Pons (tissue), 1 donor: ENCODE measurements at regions not wholly inside any gene's neighbourhood (a gene's known extent, or its start where the extent isn't known, plus 50 kb on each side); places are given as distances from the start of the nearest gene placed in this dataset.
"Not testable (repeated sequence)": the region's sequence is repeated elsewhere in the genome, so short reads cannot be mapped to it uniquely, and the experiment has no call there.

Experiments
- DNase-seq: peaks from one replicate; pipeline ENCODE4 v3.0.0-alpha.2; 2016; ENCODE audit warnings: low spot score

DNA sequence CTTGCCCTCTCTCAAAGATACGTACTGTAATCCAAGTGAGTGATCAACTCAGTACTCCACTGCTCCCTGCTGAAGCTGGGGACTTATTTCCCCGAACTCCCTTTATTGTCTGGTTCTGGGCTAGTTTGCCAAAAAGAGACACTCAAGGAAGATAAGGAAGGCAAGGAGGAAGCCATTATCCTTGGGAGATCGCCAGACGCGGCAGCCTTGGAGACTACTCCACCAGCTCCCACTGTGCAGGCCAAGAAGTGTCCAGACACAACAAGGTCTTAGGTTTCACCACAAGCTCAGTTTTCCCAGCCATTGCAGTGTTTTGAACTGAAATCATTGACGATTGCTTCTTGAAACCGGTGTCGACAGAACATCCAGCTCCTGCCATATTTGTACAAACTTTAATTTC lies 439.6 kb upstream of the UBE2E3 start:
- no peak for DNase-seq

DNA sequence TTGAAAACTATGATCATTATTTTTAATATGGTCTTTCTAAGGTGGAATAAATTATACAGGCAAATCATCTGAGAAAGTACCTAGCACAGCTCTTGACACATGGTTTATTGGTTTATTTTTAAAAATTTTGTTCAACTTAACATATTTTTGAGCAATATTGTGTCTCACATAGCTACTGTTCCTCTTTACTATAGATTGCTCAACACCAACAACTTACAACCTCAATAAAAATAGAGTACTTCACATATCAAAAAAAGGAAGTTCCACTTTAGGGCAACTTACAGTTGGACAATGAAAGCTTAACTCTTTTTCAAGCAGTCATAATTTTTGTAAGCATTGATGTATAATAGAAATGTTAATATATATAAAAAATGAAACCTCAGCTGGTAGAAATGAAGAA lies 440.9 kb upstream of the UBE2E3 start:
- DNase-seq = no peak

DNA sequence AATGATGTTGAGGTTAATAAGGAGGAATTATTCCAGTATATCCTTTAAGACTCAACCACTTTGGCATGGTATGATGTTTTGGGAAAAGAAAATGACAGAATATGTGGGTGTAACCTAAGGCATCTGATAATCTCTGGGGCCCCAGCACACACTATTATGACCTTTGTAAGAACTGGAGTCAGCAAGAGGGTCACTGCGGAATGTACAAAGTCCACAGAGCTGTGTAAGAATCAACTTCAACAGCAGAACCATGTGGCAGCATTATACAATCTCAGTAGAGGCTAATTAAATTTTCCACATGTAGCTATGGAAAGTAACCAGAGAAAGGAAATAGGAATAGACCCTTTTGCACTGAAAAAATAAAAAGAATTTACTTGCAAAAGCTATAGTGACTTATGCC lies 445.1 kb upstream of the UBE2E3 start:
- no peak for DNase-seq

DNA sequence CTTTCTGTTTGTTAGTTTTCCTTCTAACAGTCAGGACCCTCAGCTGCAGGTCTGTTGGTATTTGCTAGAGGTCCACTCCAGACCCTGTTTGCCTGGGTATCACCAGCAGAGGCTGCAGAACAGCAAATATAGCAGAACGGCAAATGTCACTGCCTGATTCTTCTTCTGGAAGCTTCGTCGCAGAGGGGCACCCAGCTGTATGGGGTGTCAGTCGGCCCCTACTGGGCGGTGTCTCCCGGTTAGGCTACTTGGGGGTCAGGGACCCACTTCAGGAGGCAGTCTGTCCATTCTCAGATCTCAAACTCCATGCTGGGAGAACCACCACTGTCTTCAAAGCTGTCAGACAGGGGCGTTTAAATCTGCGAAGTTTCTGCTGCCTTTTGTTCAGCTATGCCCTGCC lies 448.6 kb upstream of the UBE2E3 start:
- DNase-seq = not testable (repeated sequence)

DNA sequence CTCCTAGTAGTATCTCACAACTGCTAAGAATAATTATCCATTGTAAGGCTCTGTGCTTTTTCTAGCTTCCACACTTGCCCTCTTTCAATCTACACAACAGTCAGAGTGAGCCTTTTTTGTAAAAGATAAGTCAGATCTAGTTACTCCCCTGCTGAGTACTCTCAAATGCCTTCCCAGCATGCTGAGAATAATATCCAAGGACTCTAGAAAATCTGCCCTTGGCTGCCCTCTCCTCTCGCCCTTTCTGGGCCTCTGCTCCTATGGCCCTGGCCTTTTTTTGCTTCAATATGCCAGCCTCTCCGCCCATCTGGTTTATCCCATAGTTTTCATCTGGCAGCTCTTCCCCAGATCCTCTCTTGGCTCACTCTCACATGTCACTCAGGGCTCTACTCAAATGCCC lies 455.9 kb upstream of the UBE2E3 start:
- no peak for DNase-seq

DNA sequence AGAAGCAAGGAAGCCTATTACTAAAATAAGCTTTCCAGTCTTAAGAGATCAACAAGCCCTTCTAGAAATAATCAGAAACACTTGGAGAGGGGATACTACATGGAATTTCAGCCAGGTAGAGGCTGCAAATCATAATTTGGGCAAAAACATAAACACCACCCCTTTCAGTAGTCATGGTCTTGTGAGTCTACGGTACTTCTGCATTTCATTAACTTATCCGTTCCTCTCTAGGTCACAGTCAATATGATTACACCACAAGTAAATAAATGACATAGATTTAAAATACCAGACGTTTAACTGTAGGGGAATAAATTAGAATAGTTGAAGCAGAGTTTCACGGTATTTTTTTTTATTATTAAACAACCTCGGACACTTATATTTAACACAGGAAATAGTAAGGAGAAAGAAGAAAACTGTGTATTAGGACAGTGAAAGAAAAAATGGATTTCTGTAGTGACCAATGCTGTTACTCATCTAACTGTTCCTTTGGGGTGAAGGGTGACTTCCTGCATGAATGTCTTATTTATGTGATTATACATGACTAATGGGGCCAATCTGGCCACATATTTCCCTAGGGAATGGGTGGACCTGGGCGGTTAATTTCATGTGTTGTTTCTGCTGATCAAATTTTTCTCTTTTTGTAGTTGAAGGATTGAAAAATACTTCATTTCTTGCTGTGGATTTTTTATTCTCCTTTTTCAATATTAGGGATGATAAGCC lies 456.6 kb upstream of the UBE2E3 start:
- no peak for DNase-seq

DNA sequence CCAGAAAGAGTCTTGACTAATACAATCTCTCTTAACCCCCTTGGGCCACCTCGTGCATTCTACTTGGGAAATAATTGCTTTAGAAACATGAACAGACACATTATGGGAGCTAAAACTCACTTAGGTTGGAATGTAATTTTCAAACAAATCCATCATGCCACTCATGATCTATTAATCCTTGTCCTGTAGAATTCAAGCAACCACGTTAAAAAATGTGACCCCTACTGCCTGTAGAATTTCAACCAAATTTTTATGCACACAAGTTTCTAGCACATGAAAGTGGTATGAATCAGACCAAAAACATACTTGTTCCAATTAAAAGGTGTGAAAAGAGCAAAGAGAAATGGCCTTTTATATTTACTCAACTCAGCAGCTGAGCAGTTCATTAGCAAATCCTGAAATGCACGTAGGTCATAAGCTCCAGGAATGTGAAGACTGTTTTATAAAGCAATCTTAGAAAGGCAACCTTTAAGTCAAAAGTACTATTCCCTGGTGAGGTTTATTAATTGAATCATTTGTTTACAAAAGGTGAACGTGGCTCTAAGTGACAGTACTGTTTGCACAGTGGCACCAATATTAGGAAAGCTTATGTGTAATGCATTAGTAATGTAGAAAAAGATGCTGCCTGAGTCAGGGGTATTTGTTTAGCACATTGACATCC lies 459.4 kb upstream of the UBE2E3 start:
- no peak for DNase-seq

DNA sequence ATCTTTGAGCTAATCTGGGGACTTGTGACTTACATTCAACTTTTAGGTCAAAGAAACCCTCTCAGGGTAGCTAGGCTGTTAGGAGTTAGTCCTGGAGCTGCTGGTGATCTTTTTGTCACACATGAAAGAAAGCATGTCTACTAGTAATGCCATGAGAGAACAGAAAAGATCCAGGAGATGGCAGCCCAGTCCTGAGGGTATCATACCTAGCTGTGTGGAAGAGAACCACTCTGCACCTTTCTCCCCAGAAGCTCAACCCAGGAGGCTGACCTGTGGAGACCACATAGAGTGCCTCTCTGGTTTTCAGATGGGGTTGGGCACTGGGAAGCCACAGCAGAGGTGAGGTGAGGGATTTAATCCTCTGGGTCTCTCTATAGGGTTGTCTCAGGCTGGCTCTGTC lies 460.2 kb upstream of the UBE2E3 start:
- DNase-seq = no peak

DNA sequence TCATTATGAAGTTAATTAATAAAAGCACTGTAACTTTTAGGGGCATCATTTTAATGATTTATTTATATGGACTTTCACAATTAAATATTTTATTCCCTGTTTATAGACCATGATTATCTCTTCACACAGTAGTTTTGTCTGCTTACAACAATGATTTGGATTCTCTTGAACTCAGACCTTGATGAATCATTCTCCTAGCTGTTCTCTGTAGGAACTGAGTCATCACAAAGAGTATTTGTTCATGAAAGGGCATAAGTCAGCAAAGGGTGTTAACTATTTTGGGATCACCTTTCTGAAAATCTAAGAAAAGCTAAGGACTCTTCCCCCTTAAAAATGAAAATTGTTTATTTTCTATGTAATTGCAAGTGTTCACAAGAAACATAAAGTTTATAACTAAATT lies 461.1 kb upstream of the UBE2E3 start:
- DNase-seq = no peak

DNA sequence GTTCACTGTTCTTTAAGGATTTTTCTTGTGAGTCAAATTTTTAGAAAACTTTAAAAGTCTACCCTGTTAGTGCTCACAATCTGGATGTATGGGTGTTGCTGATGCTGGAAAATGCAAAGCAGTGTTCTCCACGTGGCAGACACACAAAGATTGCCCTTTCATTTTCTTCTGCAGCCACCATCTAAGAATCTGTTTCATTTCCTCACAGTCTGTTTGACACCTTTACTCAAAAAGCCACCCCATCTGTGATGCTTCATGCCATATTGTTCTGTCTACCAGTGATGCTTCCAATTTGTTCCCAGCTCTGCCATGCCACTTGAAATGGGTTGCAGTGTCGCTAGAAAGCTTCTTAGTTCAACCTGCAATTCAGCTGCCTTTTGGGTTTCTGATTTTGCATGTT lies 464.2 kb upstream of the UBE2E3 start:
- no peak for DNase-seq

DNA sequence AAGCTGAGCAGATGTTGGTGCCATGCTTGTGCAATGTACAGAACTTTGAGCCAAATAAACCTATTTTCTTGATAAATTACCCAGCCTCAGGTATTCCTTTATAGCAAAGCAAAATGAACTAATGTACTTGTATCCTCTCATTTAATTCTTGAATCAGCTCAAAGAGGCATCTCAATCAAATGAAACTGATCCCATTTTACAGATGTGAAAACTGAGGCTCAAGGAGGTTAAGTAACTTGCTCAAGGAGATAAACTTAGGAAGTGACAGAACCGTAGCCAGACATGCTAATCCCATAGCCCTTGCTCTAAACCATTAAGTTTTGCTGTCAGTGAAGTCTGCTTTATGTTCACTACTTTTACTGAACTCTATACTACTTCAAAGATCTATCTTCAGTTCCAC lies 467.0 kb upstream of the UBE2E3 start:
- DNase-seq = no peak

DNA sequence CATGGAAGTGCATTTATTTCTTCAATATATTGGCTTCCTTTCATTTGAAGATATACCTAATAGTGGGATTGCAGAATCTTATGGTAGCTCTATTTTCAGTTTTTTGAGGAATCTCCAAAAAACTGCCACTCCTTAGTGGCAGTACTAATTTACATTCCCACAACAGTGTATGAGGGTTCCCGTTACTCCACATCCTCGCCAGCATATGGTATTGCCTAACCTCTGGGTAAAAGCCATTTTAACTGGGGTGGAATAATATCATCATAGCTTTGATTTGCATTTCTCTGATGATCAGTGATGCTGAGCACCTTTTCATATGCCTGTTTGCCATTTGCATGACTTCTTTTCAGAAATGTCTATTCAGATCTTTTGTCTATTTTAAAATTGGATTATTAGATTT lies 471.9 kb upstream of the UBE2E3 start:
- DNase-seq = no peak

DNA sequence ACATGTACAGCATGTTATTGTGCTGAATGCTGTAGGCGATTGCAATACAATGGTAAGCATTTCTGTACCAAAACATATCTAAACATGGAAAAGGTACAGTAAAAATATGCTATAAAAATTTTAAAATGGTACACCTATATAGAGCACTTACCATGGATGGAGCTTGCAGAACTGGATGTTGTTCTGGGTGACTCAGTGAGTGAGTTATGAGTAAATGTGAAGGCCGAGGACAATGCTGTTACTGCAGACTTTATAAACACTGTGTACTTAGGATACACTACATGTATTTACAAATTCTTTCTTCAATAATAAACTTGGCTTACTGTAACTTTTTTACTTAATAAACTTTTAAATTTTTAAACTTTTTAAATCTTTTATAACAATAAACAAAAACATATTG lies 473.4 kb upstream of the UBE2E3 start:
- DNase-seq = no peak

DNA sequence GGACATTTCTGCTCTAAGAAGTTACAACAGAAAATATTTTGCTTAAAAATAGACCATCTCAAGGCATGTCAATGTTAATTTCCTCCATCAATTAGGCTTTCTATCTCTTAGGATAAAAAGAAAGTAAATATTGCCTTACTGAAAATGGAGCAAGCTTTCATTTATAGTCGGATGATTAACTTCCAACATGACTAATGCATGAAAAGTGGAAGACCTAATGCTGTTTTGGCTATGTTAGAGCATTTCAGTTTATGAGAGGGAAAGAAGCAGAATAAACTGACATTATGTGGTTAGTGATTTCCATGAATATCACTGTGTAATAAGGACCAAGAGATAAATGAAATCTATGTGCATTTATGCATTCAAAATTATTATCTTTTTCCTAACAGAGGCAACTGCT lies 475.2 kb upstream of the UBE2E3 start:
- no peak for DNase-seq

DNA sequence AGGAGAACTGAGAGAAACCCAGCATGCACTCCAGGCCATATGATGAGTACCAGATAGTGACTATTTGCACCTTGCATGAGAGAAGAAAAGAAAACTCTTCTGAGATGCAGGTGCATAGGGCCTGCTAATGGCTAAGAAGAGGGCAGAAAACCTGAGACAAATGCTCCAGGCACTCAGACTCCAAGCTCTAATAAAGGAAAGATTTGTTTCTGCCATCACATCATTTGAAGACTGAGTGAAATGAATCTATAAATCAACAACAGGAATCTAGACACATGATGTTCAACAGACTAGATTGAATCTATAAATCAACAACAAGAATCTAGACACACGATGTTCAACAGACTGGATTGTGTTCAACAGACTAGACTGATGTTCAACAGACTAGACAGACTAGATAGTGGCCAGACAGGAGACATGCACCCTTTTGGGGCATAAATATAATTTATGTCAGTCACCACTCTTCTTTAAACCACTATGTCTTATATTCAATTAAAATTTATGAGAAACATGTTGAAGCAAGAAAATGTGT lies 482.7 kb upstream of the UBE2E3 start:
- no peak for DNase-seq

DNA sequence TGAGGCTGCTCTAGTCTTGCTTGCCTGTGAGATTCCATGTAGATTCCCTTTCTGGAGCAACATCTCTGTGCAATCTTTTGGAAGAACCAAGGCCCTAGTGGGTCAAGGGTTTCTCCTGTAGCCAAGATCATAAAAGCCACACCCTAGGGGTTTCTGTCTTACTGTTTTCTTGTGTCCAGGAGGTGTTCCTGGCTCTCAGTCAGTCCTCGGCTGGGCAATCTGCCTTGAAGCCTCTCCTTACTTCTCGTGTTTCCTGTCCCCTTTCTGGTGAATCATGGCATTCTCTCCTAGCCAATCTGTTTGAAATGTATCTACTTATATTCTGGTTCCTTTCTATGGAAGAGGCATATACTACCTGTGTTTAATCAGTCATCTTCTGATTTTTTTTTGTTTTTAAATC lies 484.8 kb upstream of the UBE2E3 start:
- DNase-seq = no peak

DNA sequence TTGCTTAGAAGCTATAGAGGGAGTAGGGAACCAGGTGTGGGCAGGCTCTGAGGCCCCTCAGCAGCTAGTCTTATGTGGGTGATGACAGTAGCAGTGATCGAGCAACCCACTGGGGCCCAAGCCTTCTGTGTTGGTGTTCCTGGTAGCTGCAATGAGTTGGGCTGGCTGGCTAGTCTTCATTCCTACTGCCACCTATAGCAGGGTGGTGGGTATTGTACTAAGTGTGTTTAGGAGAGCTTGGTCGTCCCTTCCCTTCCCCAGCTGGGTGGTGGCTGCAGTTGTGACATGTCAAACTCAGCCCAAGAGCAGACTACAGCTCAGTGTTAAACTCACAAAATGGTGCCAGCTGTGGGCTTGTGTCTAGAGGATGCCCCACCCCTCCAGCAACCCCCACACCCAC lies 486.1 kb upstream of the UBE2E3 start:
- no peak for DNase-seq

DNA sequence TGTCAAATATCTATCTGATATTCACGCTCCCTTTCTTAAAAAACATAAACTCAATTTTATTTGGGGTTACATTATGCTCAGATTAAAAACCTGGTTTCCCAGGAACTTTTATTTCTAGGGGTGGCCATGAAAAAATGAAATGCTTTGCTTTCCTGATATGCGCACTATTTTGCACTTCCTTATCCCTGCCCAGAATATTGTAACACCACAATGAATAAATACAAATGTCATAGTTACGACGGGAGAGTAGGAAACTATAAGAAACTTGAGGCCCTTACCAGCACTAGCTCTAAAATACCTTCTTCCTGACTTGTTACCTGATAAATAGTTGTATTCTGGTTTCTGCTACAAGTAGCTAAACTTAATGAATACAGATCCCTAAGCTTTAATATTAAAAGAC lies 475.6 kb upstream of the CWC22 start:
- DNase-seq = no peak

DNA sequence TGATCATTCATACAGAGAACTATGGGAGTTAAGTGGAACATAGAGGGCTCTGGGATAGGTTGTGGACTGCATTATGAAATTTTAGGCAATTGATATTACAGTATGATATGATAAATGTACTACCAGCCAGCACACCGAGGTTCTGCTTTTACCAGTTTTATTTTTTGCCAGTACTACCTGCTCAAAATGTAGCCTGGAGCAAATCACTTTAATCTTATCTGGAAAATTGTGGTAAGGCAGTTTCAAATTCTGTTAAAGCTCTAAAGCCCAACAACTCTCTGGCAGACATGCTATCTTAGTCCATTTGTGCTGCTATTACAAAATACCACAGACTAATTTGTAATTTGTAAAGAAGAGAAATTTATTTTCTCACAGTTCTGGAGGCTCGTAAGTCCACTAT lies 474.9 kb upstream of the CWC22 start:
- DNase-seq = no peak

DNA sequence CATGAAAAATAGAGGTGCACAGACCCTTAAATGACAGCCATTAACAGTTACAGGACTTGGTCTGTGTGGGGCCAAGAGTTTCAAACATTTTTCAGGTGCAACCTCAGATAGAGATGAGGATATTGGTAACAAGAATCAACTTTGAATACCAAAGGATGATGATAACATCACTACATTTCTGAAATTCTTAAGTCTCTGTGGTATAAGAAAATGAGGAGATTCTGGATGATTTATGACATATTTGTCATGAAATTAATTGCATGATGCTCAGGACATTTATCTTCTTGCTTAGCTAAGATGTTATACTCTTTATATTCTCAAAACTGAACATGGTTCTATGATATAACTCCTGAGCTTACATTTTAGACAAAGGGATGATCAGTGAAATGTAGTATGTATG lies 471.8 kb upstream of the CWC22 start:
- no peak for DNase-seq

DNA sequence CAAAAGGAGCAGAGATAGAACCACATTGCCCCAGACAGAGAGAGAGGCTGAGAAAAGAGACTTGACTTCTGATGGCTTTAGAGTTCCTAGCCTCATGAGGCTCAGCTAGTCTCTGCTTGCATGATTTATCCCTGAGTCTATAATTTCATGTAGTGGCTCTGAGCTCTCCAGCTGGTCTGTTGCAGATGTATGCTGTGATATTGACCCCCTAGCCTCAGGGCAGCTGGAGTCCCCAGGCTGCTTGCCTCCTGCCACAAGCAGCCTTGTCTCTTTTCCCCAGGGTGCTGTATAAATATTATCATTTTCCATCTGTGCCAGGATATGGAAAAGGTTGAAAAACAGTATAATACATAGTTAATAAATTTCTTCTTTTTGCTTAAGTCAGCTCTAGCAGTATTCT lies 467.6 kb upstream of the CWC22 start:
- no peak for DNase-seq

DNA sequence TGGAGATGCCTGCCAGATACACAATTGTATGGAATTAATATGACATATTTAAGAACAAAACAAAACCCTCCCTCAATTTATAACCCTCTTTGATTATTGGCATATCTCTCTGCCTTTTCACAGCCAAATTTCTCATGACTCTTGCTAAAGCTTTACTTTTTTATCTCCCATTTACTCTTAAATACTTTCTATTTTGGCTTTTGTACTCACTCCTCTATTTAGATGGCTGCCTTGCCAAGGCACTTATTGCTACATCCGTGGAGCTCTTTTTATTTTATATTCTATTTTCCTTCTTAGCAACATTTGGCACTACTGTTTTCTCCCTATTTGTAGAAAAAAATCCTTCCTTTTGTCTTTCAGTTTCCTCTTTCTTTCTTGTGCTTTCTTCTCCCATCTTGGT lies 466.4 kb upstream of the CWC22 start:
- DNase-seq = no peak

DNA sequence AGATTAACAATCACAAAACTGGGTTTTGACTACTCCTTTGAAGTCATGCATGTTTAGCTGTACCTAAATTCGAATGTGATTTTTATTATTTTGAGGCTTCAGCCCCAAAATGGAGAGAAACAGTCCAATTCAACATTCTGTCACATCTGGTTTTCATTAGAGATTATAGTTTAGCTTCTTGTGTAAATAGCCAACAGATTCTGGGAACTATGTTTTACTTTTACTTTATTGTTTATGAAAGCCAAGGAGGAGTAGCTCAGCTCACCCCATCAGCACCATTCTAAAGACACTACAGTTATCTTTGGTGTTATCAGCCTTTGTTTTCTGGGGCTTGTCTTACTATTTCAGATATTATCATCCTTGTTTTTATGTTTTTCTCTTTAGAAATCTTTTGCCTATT lies 465.0 kb upstream of the CWC22 start:
- no peak for DNase-seq

DNA sequence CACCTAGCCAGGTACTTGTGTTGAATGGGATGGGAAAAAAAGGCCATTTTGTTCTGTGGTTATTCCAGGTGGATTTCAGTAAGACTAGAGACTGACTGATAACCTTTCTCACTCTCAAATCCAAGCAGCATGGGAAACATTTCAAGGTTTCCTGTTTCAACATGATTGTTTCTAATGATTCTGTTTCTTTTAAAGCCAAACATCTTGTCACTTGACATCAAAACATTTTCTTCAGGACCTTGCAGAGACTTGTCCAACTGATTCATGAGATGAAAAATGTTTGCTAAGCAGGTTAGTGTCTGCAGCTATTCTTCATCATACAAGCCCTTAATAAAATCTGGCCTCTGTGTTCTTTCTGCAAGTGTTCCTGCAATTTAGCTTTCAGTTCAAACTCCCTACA lies 456.5 kb upstream of the CWC22 start:
- no peak for DNase-seq
